IMR-90 (cell line): ENCODE measurements at regions not wholly inside any gene's neighbourhood (a gene's known extent, or its start where the extent isn't known, plus 50 kb on each side); places are given as distances from the start of the nearest gene placed in this dataset.
"Not testable (repeated sequence)": the region's sequence is repeated elsewhere in the genome, so short reads cannot be mapped to it uniquely, and the experiment has no call there.

Experiments used
- ATAC-seq: fragments of 200-7000 bp; cut with Tn5 transposase; 2 replicates; pipeline ENCODE4 v1.9.1; 2020; ENCODE audit warnings: low read depth, mild to moderate bottlenecking, moderate library complexity
- BruUV-seq: library from RNA; stranded (reverse); fragments of 400-500 nt; replicated peaks from 2 replicates; lab custom pipeline; 2021; lab: Mats Ljungman, UMichigan
- CTCF ChIA-PET: fragments of 300-600 bp; formaldehyde crosslinking; extraction: SDS; loops from one replicate; lab custom pipeline; 2021; ENCODE audit warnings: antibody characterized with exemption; lab: Yijun Ruan, JAX
- POLR2A ChIA-PET: fragments of 300-600 bp; sonication (Branson Sonifier 250); formaldehyde crosslinking; loops from one replicate; lab custom pipeline; 2022; ENCODE audit warnings: antibody characterized with exemption; ENCODE audit not compliant: unreplicated experiment; lab: Charles Lee
- DNase-seq: peaks from one replicate; pipeline ENCODE4 v3.0.0; 2013
- H2AFZ ChIP-seq: replicated peaks from 2 replicates; pipeline ENCODE3; 2013; ENCODE audit warnings: low read length, mild to moderate bottlenecking; ENCODE audit not compliant: poor library complexity
- H2AK5ac ChIP-seq: 2 replicates; pipeline ENCODE4 v1.6.1; 2013; ENCODE audit warnings: low read depth, low read length, inconsistent platforms
- H2AK9ac ChIP-seq: replicated peaks from 2 replicates; pipeline ENCODE3; 2013; ENCODE audit warnings: mild to moderate bottlenecking, low read depth, low read length, moderate library complexity; ENCODE audit not compliant: poor library complexity
- H2BK120ac ChIP-seq: 2 replicates; pipeline ENCODE4 v1.6.1; 2013; ENCODE audit warnings: low read depth, low read length, inconsistent platforms
- H2BK15ac ChIP-seq: 3 replicates; pipeline ENCODE4 v1.6.1; 2013; ENCODE audit warnings: low read depth, low read length, inconsistent platforms
- H2BK20ac ChIP-seq: 2 replicates; pipeline ENCODE4 v1.6.1; 2013; ENCODE audit warnings: low read depth, mild to moderate bottlenecking, inconsistent platforms, low read length, moderate library complexity
- H2BK5ac ChIP-seq: 2 replicates; pipeline ENCODE4 v1.6.1; 2013; ENCODE audit warnings: mild to moderate bottlenecking, low read depth, low read length, inconsistent platforms; ENCODE audit not compliant: poor library complexity, severe bottlenecking
- H3K14ac ChIP-seq: replicated peaks from 2 replicates; pipeline ENCODE4 v1.6.1; 2013; ENCODE audit warnings: low read depth, low read length, inconsistent platforms
- H3K18ac ChIP-seq: 2 replicates; pipeline ENCODE4 v1.6.1; 2013; ENCODE audit warnings: low read depth, low read length, control low read depth
- H3K23ac ChIP-seq: 2 replicates; pipeline ENCODE4 v1.6.1; 2013; ENCODE audit warnings: low read depth, low read length, inconsistent platforms
- H3K27ac ChIP-seq: 2 replicates; pipeline ENCODE4 v1.5.1; 2013; ENCODE audit warnings: mild to moderate bottlenecking, control low read depth, low read length; ENCODE audit not compliant: insufficient read depth
- H3K27me3 ChIP-seq: 2 replicates; pipeline ENCODE4 v1.6.1; 2013; ENCODE audit warnings: low read length; ENCODE audit not compliant: control insufficient read depth, insufficient read depth
- H3K36me3 ChIP-seq: 2 replicates; pipeline ENCODE4 v1.6.1; 2013; ENCODE audit warnings: low read length, mixed read lengths; ENCODE audit not compliant: control insufficient read depth, insufficient read depth
- H3K4ac ChIP-seq: 2 replicates; pipeline ENCODE4 v1.6.1; 2013; ENCODE audit warnings: low read depth, low read length, inconsistent platforms
- H3K4me1 ChIP-seq: 2 replicates; pipeline ENCODE4 v1.6.1; 2013; ENCODE audit warnings: low read length, mixed read lengths; ENCODE audit not compliant: control insufficient read depth, insufficient read depth
- H3K4me2 ChIP-seq: 2 replicates; pipeline ENCODE4 v1.6.1; 2013; ENCODE audit warnings: low read depth, mild to moderate bottlenecking, control low read depth, low read length, moderate library complexity
- H3K4me3 ChIP-seq: 2 replicates; pipeline ENCODE4 v1.5.1; 2013; ENCODE audit warnings: low read depth, mild to moderate bottlenecking, control low read depth, low read length, moderate library complexity; ENCODE audit not compliant: insufficient read depth
- H3K56ac ChIP-seq: 2 replicates; pipeline ENCODE4 v1.6.1; 2013; ENCODE audit warnings: low read length, inconsistent platforms; ENCODE audit not compliant: insufficient read depth; ENCODE audit errors: extremely low read depth
- H3K79me1 ChIP-seq, 2 experiments: 2 replicates each; pipeline ENCODE4 v1.6.1; 2013; ENCODE audit warnings: low read length in 2 of 2, inconsistent platforms in 1 of 2, low read depth in 1 of 2
- H3K9ac ChIP-seq: 2 replicates; pipeline ENCODE4 v1.6.1; 2013; ENCODE audit warnings: low read depth, low read length, control low read depth
- H3K9me1 ChIP-seq: 2 replicates; pipeline ENCODE4 v1.6.1; 2013; ENCODE audit warnings: low read length, inconsistent platforms; ENCODE audit not compliant: insufficient read depth
- H3K9me3 ChIP-seq: 2 replicates; pipeline ENCODE4 v1.6.1; 2013; ENCODE audit warnings: low read length; ENCODE audit not compliant: control insufficient read depth, insufficient read depth
- H4K20me1 ChIP-seq: 2 replicates; pipeline ENCODE4 v1.6.1; 2013; ENCODE audit warnings: low read length, inconsistent platforms; ENCODE audit not compliant: insufficient read depth
- H4K5ac ChIP-seq: 2 replicates; pipeline ENCODE4 v1.6.1; 2013; ENCODE audit warnings: mild to moderate bottlenecking, low read depth, low read length, control low read depth
- H4K8ac ChIP-seq, 2 experiments: 2 replicates each; pipeline ENCODE4 v1.6.1; 2013; ENCODE audit warnings: low read depth in 2 of 2, low read length in 2 of 2, control low read depth in 1 of 2, inconsistent platforms in 1 of 2
- H4K91ac ChIP-seq: 2 replicates; pipeline ENCODE4 v1.6.1; 2013; ENCODE audit warnings: low read depth, low read length, inconsistent platforms; ENCODE audit not compliant: insufficient read depth
- WGBS, 2 experiments: methylation state at CpG; one replicate each; pipeline versions ENCODE4 v1.1.5 to v1.1.7; 2013; ENCODE audit warnings: missing lambda C conversion rate in 2 of 2; ENCODE audit not compliant: insufficient read length in 1 of 2; ENCODE audit errors: extremely low coverage in 2 of 2; 5-methylcytosine and 5-hydroxymethylcytosine counted together
- dilution Hi-C: fragments of 300-500 bp; cut with HindIII; formaldehyde crosslinking; loops from one replicate; pipeline ENCODE4 v1.14.3; 2018; ENCODE audit warnings: low sequenced_read_pairs; ENCODE audit not compliant: unreplicated experiment
- in situ Hi-C: fragments of 300-500 bp; cut with MboI; formaldehyde crosslinking; loops from 3 replicates; pipeline ENCODE4 v1.14.3; 2019; ENCODE audit warnings: low sequenced_read_pairs, inconsistent platforms, mixed read lengths
- intact Hi-C: fragments of 100-400 bp; cut with micrococcal nuclease; formaldehyde crosslinking; loops from 2 replicates; pipeline ENCODE4 v1.10.0; 2022

DNA sequence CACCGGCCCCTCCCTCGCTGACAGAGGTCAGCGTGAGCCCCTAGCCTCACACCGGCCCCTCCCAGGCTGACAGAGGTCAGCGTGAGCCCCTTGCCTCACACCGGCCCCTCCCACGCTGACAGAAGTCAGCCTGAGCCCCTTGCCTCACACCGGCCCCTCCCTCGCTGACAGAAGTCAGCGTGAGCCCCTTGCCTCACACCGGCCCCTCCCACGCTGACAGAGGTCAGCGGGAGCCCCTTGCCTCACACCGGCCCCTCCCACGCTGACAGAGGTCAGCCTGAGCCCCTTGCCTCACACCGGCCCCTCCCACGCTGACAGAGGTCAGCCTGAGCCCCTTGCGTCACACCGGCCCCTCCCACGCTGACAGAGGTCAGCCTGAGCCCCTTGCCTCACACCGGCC, 355.5 kb downstream of the ZNF37A start:
- dilution Hi-C loops: not testable (repeated sequence)

DNA sequence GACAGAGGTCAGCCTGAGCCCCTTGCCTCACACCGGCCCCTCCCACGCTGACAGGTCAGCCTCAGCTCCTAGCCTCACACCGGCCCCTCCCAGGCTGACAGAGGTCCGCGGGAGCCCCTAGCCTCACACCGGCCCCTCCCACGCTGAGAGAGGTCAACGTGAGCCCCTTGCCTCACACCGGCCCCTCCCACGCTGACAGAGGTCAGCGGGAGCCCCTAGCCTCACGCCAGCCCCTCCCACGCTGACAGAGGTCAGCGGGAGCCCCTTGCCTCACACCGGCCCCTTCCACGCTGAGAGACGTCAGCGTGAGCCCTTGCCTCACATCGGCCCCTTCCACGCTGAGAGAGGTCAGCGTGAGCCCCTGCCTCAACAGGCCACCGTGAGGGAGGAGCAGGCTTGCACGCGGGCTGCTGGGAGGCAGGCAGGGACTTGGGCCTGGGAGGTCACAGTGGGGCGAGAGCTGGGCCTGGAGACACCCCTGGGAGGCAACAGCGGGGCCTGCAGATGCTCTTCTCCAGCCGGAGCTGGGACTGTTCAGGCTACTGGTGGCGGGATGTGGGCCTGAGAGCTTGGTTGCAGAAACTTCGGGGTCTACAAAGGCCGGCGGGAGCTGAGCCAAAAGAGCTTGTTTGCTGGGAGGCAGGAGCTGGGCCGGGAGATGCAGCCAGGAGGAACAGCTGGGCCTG, 356.4 kb downstream of the ZNF37A start:
- H4K5ac ChIP-seq, POLR2A ChIA-PET, H2AFZ ChIP-seq, H3K27ac ChIP-seq, H3K79me1 ChIP-seq, H3K9ac ChIP-seq, H3K4me3 ChIP-seq, H3K4me1 ChIP-seq, ATAC-seq, BruUV-seq, H3K14ac ChIP-seq, H2BK20ac ChIP-seq, H2AK9ac ChIP-seq, CTCF ChIA-PET, H4K8ac ChIP-seq, H3K36me3 ChIP-seq, H4K20me1 ChIP-seq, DNase-seq, H3K18ac ChIP-seq, dilution Hi-C loops, H2BK15ac ChIP-seq, H2BK120ac ChIP-seq, H3K23ac ChIP-seq, H3K56ac ChIP-seq, H2BK5ac ChIP-seq, in situ Hi-C loops, intact Hi-C loops, H3K9me1 ChIP-seq, H3K4me2 ChIP-seq, H3K4ac ChIP-seq, H3K27me3 ChIP-seq, H3K9me3 ChIP-seq, H2AK5ac ChIP-seq, H4K91ac ChIP-seq: not testable (repeated sequence)
- 98% methylated on average over 11 of the region's 32 CpGs; no CpG with 5 or more reads in 1 of the 2 experiments for WGBS, 2 experiments

More for the DNA sequence above, 355.5 kb downstream of the ZNF37A start:
- H2BK15ac ChIP-seq, H3K9ac ChIP-seq, H4K5ac ChIP-seq, CTCF ChIA-PET, POLR2A ChIA-PET, H3K4me1 ChIP-seq, H3K79me1 ChIP-seq, H4K8ac ChIP-seq, H2AFZ ChIP-seq, H2BK120ac ChIP-seq, H4K91ac ChIP-seq, intact Hi-C loops, H3K4me3 ChIP-seq, in situ Hi-C loops, H3K14ac ChIP-seq, H3K27ac ChIP-seq, H3K9me1 ChIP-seq, H3K9me3 ChIP-seq, H3K4me2 ChIP-seq, H3K23ac ChIP-seq, H2AK5ac ChIP-seq, DNase-seq, H4K20me1 ChIP-seq, H3K27me3 ChIP-seq, H2BK5ac ChIP-seq, ATAC-seq, H3K4ac ChIP-seq, H2AK9ac ChIP-seq, H3K18ac ChIP-seq, BruUV-seq, H3K36me3 ChIP-seq, H2BK20ac ChIP-seq, H3K56ac ChIP-seq: not testable (repeated sequence)
- WGBS, 2 experiments: 100% methylated on average over 3 of the region's 21 CpGs; no CpG with 5 or more reads in 1 of the 2 experiments
